ENCODE measurements at regions not wholly inside any gene's neighbourhood (a gene's known extent, or its start where the extent isn't known, plus 50 kb on each side); places are given as distances from the start of the nearest gene placed in this dataset.

- ChIA-PET POLR2A (no interaction called here), CTCF (interaction anchor here (1.0 to 2.1 kb wide), 2 partner anchors 9 to 93 kb away, joined by 3 to 9 read pairs; no protein-coding TSS in a partner anchor)
- no peak overlapping the region for H2AFZ ChIP-seq (ENCODE audit: low read depth)
- H3K9me3 ChIP-seq: no peaks in the 10 kb centered on the region
- H3F3A ChIP-seq (replicated peaks; ENCODE audit: insufficient read depth): no peaks in the 10 kb centered on the region
- no peaks in the 10 kb centered on the region for H3K36me3 ChIP-seq (replicated peaks in 1 of 2; ENCODE audit: control insufficient read depth in 1 of 2, insufficient read depth in 2 of 2, low read length in 1 of 2)
- no peaks in the 10 kb centered on the region for H4K20me1 ChIP-seq (ENCODE audit: insufficient read depth)
- H3K9ac ChIP-seq: no peak overlapping the region
- TF ChIP-seq TCF12 (IDR thresholded peaks at IDR 0.05) (no peak), MEF2A (IDR thresholded peaks at IDR 0.05; ENCODE audit: borderline replicate concordance, low read depth) (no peak), JUND (IDR thresholded peaks at IDR 0.05) (no peak), USF2 (IDR thresholded peaks at IDR 0.05; ENCODE audit: borderline replicate concordance, low read depth, low read length) (no peak), ELF1 (IDR thresholded peaks at IDR 0.05) (no peak), TEAD4 (IDR thresholded peaks at IDR 0.05; ENCODE audit: borderline replicate concordance, insufficient read depth) (no peak), SIN3A (IDR thresholded peaks at IDR 0.05; ENCODE audit: borderline replicate concordance, low read depth, low read length) (no peak), NFIC (IDR thresholded peaks at IDR 0.05; ENCODE audit: borderline replicate concordance) (no peak), RFX5 (IDR thresholded peaks at IDR 0.05; ENCODE audit: low read length) (no peak), GATA2 (CRISPR knock-in tag; IDR thresholded peaks at IDR 0.05) (no peak), FOXM1 (IDR thresholded peaks at IDR 0.05; ENCODE audit: low read depth) (no peak), RXRA (IDR thresholded peaks at IDR 0.05; ENCODE audit: borderline replicate concordance, low read depth) (no peak), RAD21 (IDR thresholded peaks at IDR 0.05; ENCODE audit: low read length) (no peak), TAF1 (IDR thresholded peaks at IDR 0.05; ENCODE audit: borderline replicate concordance, low read depth, low read length) (no peak), FOSL2 (IDR thresholded peaks at IDR 0.05; ENCODE audit: borderline replicate concordance, low read depth) (no peak), PBX3 (IDR thresholded peaks at IDR 0.05) (no peak), REST (IDR thresholded peaks at IDR 0.05; ENCODE audit: low read depth, low read length) (no peak), EP300 (IDR thresholded peaks at IDR 0.05; ENCODE audit: borderline replicate concordance in 1 of 2, low read depth in 1 of 2, low read length in 1 of 2) (no peak), NRF1 (IDR thresholded peaks at IDR 0.05; ENCODE audit: low read depth, low read length) (no peak)
- no peak overlapping the region for H3K4me2 ChIP-seq
- no peaks in the 10 kb centered on the region for H3K79me2 ChIP-seq (ENCODE audit: insufficient read depth)
- no peak overlapping the region for H3K27ac ChIP-seq (ENCODE audit: low read depth in 2 of 2, low read length in 1 of 2)
- no peak overlapping the region for H3K4me3 ChIP-seq (ENCODE audit: low read depth in 2 of 2, low read length in 1 of 2)
- no peak for DNase-seq
- H3K9me2 ChIP-seq: no peaks in the 10 kb centered on the region
- peaks cover 0 to 2% of the 10 kb centered on the region in 2 experiments; a peak in 1 of 4 replicates for H3K4me1 ChIP-seq (ENCODE audit: control insufficient read depth in 1 of 2, insufficient read depth in 2 of 2, low read depth in 1 of 2, low read length in 1 of 2)
- no peaks in the 10 kb centered on the region; the same call in 1 of the 2 replicates for H3K27me3 ChIP-seq (ENCODE audit: insufficient read depth)
- WGBS (ENCODE audit: low lambda C conversion rate): 41% methylated on average over 5 of the region's 5 CpGs
These were observed 97.1 kb upstream of the DAB1 start for GRCh38 chr1:57520743-57521515.

Measured in SK-N-SH (cell line).